KMS-11 (cell line): ENCODE measurements at regions not wholly inside any gene's neighbourhood (a gene's known extent, or its start where the extent isn't known, plus 50 kb on each side); places are given as distances from the start of the nearest gene placed in this dataset.

ENCODE experiments used
- H2AFZ ChIP-seq: fragments of 200-600 bp; sonication (generic); 2 replicates; pipeline ENCODE4 v1.6.1; 2016; ENCODE audit warnings: antibody characterized with exemption, mixed run types, low read depth
- H3K27ac ChIP-seq: fragments of 200-600 bp; sonication (generic); 2 replicates; pipeline ENCODE4 v1.6.1; 2016; ENCODE audit warnings: mild to moderate bottlenecking, mixed run types
- H3K27me3 ChIP-seq: fragments of 200-600 bp; sonication (generic); 2 replicates; pipeline ENCODE4 v1.6.1; 2017; ENCODE audit warnings: mild to moderate bottlenecking, low read depth, mixed run types, moderate library complexity; ENCODE audit not compliant: insufficient read depth
- H3K36me3 ChIP-seq: fragments of 200-600 bp; sonication (generic); 2 replicates; pipeline ENCODE4 v1.6.1; 2017; ENCODE audit warnings: mild to moderate bottlenecking, mixed run types; ENCODE audit not compliant: insufficient read depth
- H3K4me1 ChIP-seq: fragments of 200-600 bp; sonication (generic); 2 replicates; pipeline ENCODE4 v1.6.1; 2016; ENCODE audit warnings: mild to moderate bottlenecking, low read depth, mixed run types; ENCODE audit not compliant: poor library complexity, severe bottlenecking
- H3K4me2 ChIP-seq: fragments of 200-600 bp; sonication (generic); 2 replicates; pipeline ENCODE4 v1.7.0; 2016; ENCODE audit warnings: mild to moderate bottlenecking, mixed run types
- H3K4me3 ChIP-seq: fragments of 200-600 bp; sonication (generic); IDR thresholded peaks from 2 replicates; pipeline ENCODE4 v1.6.1; 2017; ENCODE audit warnings: low read depth, low read length, mixed read lengths; ENCODE audit not compliant: insufficient read depth
- H3K79me2 ChIP-seq: fragments of 200-600 bp; sonication (generic); 2 replicates; pipeline ENCODE4 v1.6.1; 2016; ENCODE audit warnings: low read depth, mixed run types; ENCODE audit not compliant: insufficient read depth
- H3K9ac ChIP-seq: fragments of 200-600 bp; sonication (generic); 2 replicates; pipeline ENCODE4 v1.6.1; 2016; ENCODE audit warnings: mild to moderate bottlenecking, mixed run types
- H4K20me1 ChIP-seq: fragments of 200-600 bp; sonication (generic); 2 replicates; pipeline ENCODE4 v1.6.1; 2016; ENCODE audit warnings: mild to moderate bottlenecking, mixed run types; ENCODE audit not compliant: insufficient read depth
- CTCF ChIP-seq: fragments of 200-600 bp; sonication (generic); conservative IDR thresholded peaks from 2 replicates; pipeline ENCODE4 v1.6.1; 2017; ENCODE audit warnings: low read depth, mild to moderate bottlenecking, antibody characterized with exemption, low read length, moderate library complexity, mixed read lengths

- Histone ChIP-seq H3K79me2 (no peaks in the 10 kb centered on the region), H3K4me2 (no peak overlapping the region), H3K36me3 (no peaks in the 10 kb centered on the region), H3K4me1 (no peaks in the 10 kb centered on the region), H3K27ac (no peak overlapping the region), H3K4me3 (no peak overlapping the region), H4K20me1 (no peaks in the 10 kb centered on the region), H3K27me3 (no peaks in the 10 kb centered on the region), H3K9ac (no peak overlapping the region), H2AFZ (no peak overlapping the region)
- TF ChIP-seq CTCF, result no peak
Observed at GRCh38 chr9:1951446-1951845, 63.7 kb upstream of the SMARCA2 start.

- Histone ChIP-seq H3K9ac (no peak overlapping the region), H3K4me1 (no peaks in the 10 kb centered on the region), H3K27me3 (no peaks in the 10 kb centered on the region), H2AFZ (no peak overlapping the region), H4K20me1 (no peaks in the 10 kb centered on the region), H3K79me2 (no peaks in the 10 kb centered on the region), H3K27ac (no peak overlapping the region), H3K4me3 (no peak overlapping the region), H3K4me2 (no peak overlapping the region), H3K36me3 (no peaks in the 10 kb centered on the region)
- no peak for TF ChIP-seq CTCF
Observed at GRCh38 chr9:1952001-1952400, 63.1 kb upstream of the SMARCA2 start.

GRCh38 chr9:1954238-1954637, 60.9 kb upstream of the SMARCA2 start:
- Histone ChIP-seq H3K4me3 (no peak overlapping the region), H3K36me3 (no peaks in the 10 kb centered on the region), H3K79me2 (no peaks in the 10 kb centered on the region), H3K4me1 (no peaks in the 10 kb centered on the region), H3K27me3 (no peaks in the 10 kb centered on the region), H3K27ac (no peak overlapping the region), H3K4me2 (no peak overlapping the region), H3K9ac (no peak overlapping the region), H2AFZ (no peak overlapping the region), H4K20me1 (no peaks in the 10 kb centered on the region)
- no peak for TF ChIP-seq CTCF

- no peaks in the 10 kb centered on the region for H4K20me1 ChIP-seq
- TF ChIP-seq CTCF, result no peak
- no peaks in the 10 kb centered on the region for H3K27me3 ChIP-seq
- no peak overlapping the region for H3K27ac ChIP-seq
- no peak overlapping the region for H3K9ac ChIP-seq
- H3K79me2 ChIP-seq, result no peaks in the 10 kb centered on the region
- no peaks in the 10 kb centered on the region for H3K36me3 ChIP-seq
- H3K4me3 ChIP-seq, result no peak overlapping the region
- no peaks in the 10 kb centered on the region for H3K4me1 ChIP-seq
- no peak overlapping the region for H3K4me2 ChIP-seq
- no peak overlapping the region for H2AFZ ChIP-seq
Observed at GRCh38 chr9:1956958-1957357, 58.2 kb upstream of the SMARCA2 start.

- Histone ChIP-seq H3K9ac (no peak overlapping the region), H3K4me2 (no peak overlapping the region), H3K27me3 (no peaks in the 10 kb centered on the region), H3K27ac (no peak overlapping the region), H2AFZ (no peak overlapping the region), H3K36me3 (no peaks in the 10 kb centered on the region), H3K4me1 (no peaks in the 10 kb centered on the region), H3K4me3 (no peak overlapping the region), H4K20me1 (no peaks in the 10 kb centered on the region), H3K79me2 (no peaks in the 10 kb centered on the region)
- no peak for TF ChIP-seq CTCF
Observed at GRCh38 chr9:1957856-1958255, 57.3 kb upstream of the SMARCA2 start.
